ENCODE measurements at regions not wholly inside any gene's neighbourhood (a gene's known extent, or its start where the extent isn't known, plus 50 kb on each side); places are given as distances from the start of the nearest gene placed in this dataset.
"Not testable (repeated sequence)": the region's sequence is repeated elsewhere in the genome, so short reads cannot be mapped to it uniquely, and the experiment has no call there.

DNA sequence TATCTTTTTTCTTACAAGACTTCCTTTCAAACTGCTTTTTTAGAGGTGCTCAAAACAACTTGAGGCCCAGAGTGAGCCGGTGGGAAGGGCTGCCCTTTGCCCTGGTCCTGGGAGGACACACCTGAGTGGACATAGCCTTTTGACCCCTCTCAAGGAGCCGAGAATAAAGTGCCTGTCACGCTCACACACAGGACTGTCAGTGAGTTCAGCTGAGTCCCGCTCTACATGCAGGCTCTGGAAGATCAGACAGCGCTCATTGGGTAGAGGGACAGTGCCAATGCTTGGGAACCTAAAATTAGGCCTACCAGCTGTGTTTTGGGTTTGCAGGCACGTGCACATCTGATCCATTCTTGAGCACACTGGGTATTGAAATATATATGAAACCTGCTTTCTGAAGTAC is 387.8 kb downstream of the CD83 start:
- no peak for DNase-seq

DNA sequence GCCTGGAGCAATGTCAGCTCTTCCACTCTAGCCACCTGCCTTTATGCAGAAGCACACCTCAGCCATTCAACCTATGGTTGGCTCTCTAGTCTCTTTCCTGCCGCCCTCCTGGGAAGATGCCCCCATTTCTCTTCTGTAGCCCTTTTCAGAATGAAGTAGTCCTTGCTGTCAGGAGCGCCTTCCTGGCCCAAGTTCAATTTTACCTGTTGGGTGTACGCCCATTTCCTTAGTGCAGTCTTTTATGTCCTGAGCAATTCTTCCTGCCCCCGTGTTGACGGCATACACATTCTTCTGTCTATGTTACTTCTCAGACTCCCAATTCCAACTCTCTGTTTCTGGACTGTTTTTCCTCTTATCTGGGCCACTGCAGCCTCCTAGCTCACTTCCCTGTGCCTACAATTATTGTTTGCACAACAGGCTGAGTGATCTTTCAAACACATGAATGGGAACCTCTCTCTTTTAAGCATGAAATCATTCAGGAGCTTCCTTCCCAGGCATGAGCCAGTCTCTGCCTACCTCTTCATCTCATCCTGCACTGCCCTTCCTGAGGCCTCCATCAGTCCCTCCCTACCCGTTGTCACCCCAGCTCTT is 389.2 kb downstream of the CD83 start:
- DNase-seq, result peak in 2 of 6 experiments; percentile 19 to 41

DNA sequence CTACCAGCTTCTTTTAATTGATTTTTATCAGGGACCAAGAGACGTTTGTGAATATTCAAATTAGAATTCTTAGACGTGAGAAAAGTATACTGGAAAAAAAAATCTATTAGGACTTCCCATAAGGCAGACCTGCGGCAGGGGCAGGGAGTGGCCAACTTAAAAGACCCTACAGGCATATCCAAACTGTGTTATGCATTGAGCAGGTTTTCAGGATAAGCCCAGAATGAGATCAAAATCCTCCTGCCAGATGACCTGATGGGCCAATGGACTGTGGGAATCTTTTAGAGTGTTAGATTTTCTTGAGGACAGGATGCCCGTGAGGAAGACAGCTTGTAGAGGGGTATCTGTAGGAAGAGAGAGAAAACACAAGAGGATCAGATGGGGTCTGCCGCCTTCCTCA is 391.5 kb downstream of the CD83 start:
- DNase-seq, result no peak

DNA sequence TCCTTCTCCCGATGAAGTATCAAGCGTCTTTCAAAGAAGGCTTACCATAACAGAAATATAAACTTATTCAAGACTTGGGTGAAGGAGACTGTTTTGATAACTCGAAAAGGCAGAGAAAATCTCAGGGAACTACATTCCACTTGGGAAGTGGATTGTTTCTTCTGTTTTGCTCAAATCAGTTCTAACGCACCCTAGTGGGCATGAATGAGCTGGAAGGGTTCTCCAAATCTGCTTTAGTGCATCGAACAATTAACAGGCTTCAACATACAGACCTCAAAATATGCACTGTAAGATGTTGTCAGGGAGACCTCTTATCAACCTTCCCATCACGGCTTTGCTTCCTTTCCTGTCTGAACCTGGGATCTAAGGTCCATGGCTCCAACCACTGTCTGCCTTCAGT is 392.5 kb downstream of the CD83 start:
- no peak for DNase-seq

DNA sequence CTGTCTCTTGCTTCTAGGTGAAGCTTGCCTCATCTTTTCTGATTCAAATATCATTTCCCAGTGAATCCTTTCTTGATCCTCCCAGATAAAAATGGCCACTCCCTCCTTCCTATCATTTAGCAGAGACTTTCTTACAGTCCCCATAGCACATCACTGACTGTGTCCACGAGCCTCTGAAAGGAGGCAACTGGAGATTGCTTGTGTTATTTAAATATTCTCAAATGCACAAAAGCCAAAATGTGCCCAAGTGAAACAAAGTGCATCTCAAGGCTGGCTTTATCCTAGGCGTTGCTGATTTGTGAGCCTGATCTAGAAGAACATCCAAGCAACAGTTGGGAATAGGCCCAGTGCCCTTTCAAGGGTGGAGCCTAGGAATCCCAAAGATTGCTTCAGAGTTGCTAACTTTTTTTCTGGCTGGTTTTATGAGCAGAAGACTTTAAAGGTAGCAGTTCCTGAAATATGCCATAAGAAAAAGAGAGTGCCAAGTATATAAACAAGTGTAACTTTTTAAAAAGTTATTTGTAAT is 393.6 kb downstream of the CD83 start:
- no peak for DNase-seq

DNA sequence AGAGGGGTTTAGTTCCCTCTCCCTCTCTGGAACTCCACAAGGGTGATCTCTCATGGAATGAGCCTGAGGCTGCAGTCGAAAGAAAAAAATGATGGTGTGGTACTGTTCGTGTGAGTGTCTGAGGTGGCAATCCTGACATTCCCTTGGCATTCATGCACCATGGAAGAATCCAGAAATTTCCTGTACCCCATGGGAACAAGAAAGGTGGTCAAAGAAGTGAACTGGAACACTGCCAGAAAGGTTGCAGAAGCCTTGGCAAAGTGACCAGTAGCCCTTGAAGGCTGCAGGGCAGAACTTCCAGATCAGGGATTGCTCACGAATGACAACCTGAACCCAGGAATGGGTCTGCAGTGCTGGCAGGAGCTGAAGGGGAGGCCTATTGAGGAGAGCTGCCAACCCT is 394.7 kb downstream of the CD83 start:
- no peak for DNase-seq

DNA sequence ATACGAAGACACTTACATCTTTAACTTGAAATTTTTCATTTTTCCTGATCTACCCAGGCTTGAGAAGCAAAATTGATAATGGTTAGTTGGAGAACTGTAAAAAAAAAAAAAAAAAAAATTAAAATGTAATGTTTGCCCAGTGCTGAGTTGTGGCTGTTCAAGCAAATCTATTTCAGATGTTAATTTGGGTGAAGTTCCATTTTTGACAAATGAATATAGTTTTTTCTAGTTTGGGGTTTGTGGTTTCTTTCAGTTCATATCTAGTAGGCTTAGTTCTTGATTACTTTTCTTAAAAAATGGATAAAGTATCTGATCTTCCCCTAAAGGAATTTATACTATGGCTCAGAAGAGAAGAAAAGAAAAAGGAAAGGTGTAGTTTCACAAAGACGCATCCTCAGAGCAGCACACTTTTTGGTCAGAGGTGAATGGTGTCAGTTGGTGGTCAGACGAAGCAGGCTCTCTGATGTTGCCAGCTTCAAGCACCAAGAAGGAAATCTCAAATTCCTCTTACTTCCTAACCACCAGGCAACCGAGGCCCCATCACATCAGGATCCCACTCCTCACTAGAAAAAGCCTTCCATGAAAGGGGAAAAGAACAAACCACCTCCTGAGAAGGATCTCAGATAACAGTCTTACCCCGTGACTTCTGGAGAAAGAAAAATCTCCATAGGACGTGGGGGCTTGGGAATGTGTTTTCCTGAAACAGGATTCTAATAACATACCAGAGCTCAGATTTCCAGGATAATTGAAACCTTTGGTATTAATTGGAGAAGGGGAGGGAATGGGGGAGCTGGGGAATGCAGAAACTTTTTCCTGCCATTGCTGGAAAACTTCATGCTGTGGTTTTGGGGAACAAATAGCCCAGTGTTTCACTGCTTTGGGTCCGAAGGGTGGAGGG is 396.2 kb downstream of the CD83 start:
- DNase-seq, result no peak

DNA sequence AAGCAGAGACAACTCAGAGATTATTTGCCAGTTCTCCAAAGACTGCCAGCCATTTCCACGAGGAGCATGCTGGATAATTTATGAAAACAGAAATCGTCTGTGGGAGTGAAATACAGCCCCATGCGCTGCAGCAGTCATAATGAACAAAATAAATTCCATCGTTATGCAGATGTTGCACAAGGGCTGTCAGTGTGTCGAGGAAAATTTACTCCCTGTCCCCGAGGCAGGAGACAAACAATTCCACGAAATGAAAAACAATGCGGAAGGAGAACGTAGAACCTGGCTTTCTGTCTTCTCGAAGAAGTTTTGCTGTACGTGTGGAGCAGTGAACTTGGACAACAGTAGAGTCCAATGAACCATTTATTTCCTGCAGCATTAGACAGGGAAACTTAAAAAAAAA is 399.4 kb downstream of the CD83 start:
- DNase-seq, result no peak

DNA sequence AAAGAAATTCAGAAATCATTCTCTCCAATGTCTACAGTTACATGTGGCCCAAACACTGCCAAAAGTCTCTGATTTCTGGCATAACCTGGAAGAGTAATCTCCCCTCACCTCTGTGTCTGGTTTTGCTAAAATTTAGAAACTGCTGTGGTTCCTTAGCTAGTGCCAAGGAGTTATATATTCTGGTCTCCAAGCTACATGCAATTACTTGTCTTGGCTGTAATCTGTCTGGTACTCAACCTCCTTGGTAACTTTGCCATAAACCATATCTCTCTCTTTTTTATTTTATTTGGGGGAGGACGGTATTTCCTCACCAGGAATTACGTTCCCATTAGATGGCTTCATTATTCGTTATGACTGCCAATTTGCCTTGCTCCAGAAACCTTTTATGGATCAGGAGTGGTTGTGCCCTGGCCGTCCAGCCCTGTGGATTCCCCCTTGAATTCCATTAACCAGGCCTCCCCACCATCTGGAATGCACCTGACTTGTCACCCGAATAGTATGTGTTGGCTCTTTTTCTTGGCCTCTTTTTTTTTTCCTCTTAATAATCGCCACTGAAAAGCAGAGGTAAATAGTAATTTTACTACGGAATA is 400.0 kb downstream of the CD83 start:
- no peak for DNase-seq

DNA sequence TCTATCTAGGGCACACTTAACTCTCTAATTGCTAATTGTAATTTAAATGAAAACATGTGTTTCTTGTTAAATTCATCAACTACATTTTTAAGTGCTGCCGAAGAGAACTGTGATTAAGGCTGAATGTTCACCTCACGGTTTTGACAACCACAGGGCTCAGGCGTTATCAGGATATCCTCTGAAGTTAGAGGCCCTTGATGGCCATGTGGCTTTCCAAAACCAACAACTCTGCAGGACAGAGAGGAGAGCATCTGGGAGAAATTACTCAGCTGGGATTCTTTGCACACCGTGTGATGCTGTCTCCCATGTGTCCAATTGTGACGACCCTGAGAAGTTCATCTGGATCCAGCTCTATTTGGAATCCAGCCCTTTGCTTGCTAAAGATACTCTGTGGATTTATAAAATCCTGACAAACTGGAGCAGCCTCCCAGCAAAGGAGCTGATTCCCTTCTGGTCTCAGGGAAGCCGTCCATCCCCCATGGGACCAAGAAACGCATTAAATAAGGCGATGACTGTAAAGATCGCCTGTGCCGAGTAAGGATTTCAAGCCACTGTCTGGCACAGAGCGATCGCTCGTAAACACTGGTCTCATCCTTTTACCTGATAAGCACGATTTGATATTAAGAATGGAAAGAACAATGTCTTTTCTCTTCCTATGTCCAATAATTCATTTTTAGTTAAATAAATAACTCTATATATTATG is 401.1 kb downstream of the CD83 start:
- no peak for DNase-seq

DNA sequence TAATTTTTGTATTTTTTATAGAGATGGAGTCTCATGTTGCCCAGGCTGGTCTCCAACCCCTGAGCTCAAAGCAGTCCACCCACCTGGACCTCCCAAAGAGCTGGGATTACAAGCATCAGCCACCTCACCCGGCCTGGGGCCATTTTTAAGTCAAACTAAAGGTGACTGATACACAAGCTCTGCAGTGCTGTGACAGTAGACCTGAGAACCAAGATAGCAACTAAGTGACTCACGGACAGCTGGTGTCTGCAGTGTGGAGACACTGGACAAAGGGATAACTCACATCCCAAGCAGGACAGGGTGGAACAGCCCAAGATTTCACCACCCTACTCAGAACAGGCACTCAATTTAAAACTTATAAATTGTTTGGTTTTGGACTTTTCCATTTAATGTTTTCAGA is 402.5 kb downstream of the CD83 start:
- DNase-seq, result no peak

DNA sequence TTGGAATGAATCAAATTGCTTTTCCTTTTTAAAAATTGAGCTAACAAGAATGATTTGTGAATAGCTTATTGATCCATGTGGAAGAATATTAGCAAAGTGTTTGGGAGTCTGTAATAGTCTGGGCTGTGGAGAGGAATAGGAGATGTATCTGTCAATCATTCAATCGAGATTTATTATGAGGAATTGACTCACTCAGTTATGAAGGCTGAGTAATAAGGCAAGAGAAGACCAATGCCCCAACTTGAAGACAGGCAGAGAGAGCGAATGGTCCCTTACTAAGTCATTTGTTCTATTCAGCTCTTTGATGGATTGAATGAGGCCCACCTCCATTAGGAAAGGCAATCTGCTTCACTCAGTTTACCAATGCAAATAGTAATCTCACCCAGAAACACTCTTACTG is 403.0 kb downstream of the CD83 start:
- DNase-seq, result no peak

DNA sequence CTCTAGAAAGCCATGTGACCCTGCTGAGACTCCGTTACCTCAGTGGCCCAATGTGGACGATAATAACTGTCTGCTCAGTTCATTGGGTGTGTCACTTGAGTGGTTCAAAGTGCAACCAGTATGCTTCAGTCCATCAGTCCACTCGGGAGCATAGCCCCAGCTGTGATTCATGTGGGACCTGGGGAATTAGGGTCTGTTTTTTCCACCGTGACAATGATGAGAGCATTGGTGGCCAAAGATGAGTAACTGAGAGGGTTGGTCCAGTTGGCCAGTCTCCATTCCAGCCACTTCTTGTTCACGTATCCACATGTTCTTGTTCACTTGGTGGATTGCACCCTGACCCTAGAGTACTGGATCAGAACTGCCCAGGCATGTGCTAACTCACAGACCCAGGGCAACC is 403.6 kb downstream of the CD83 start:
- DNase-seq, result no peak

DNA sequence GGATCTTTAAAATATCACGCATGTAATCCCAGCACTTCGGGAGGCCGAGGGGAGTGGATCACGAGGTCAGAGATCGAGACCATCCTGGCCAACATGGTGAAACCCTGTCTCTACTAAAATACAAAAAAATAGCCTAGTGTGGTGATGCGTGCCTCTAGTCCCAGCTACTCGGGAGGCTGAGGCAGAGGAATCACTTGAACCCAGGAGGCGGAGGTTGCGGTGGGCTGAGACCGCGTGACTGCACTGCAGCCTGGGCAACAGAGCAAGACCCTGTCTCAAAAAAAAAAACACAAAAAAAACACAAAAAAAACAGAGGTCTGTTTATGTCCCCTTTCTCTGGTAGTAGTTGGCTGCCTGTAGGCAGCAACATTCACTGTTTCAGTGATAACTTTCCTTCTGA is 404.3 kb downstream of the CD83 start:
- DNase-seq, result not testable (repeated sequence)

DNA sequence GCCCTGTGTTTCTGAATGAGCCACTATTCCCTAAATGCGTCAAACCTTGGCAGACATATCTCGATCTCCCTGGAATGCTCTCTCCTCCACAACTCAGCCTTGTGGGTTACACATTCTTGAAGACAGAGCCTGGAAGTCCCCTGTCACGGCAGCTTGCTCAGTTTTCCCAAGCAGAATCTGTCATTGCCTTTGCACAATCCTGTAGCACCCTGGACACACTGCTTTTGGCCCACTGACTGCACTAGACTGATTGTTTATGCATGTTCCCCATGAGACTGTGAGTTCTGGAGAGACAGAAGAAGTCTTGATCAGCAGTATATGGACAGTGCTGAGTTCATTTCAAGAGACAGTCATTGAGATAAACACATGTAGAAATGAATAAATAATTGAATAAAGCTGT is 406.7 kb downstream of the CD83 start:
- no peak for DNase-seq

DNA sequence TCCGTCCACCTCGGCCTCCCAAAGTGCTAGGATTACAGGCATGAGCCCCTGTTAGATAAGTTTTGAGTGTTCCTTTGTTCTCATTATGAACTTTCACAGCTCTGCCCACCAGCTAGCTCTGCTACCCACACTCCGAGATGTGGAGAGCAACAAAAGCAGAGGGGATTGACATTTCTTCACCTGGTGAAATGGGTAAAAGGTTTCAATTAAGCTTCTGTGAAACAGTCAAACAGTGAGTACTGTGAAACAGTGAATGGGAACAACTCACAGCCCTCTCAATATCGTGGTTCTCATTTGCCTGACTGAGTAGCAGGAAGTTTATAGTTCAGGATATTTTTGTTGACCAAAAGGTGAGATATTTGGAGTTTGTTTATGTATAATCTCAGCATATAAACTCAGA is 412.8 kb downstream of the CD83 start:
- no peak for DNase-seq

DNA sequence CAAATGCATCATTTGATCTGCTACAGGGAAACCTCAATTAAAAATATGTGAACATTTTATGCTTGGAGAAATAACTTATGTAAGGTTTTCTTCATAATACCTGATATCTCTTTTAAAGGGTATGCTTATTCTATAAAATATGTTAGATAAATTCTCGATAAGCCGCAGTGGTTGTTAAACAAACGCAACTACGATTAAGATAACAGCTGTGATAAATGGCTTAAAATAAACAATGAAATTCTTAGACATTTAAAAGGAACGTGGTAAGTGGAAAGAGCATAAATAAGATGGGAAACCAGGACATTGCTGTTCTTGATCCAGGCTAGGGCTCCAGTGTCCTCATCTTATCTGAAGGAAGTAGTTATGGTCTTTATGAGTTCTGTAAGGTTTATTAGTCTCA is 415.9 kb downstream of the CD83 start:
- no peak for DNase-seq

DNA sequence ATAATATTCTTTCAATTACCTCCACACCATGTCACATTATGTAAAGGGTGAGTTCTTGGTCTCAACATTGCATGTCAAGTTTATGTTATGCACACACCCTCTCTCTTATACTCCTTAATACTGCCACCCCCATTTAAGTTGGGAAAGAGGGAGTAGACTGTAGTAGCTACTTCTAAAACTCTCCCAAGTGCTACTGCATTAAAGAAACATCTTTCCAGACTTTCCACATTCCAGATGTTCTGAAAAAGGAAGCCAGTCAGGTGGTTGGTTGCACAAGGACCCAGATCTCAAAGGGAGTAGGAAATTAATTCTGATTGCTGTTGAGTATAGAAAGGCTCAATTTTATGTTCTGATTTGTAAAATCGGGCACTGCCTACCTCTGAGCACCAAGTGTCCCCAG is 419.5 kb downstream of the CD83 start:
- no peak for DNase-seq

DNA sequence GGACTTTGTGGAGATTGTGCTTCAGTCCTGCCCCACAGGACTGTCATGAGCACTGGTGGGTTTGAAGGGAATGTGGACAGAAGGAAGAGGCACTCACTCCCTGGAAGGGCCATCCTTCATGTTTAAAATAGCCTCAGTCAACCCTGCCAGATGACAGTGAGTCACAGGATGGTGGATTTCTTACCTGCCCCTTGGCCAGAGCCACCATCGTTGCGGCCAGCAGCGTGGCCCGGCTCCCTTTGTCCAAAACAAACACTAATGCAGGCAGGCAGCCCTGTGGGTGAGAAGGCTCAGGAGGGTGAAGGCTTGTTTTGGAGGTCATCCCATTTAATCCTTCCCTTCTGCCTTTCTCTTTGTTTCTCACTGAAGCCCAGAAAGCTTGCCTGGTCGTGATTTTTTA is 422.7 kb downstream of the CD83 start:
- no peak for DNase-seq

DNA sequence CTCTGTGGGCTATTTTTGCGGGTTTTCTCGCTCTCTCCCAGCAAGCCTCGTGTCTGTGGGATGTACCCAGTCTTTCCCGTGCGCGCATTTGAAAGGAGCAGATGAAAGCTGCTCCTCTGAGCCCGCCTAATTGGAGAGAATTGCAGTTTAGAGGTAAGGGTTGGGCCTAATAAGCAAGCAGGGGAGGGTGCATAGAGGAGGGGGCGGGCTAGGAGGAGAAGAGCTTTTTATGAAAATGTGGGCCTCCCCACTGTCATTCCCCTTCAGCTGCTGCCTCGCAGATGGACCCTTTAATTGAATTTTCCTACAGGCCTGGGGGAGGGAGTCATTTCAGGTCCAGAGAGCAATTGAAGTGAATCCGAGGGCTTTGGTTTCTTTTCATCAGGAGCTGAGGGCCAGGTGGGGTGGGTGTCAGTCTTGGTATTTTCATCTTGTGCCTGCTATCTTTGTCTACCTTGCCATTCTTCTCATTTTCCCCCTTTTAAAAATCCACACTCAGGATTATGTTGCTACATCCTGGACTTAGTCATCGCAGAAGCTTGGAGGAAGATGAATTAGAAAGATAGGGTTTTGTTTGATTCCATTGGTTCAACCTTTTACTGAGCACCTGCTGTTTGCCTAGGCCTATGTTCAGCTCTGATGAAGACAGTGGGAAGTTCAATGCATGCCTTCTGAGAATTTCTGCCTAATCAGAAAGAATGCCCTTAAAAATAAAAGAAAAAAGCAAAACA is 423.4 kb downstream of the CD83 start:
- DNase-seq, result no peak

DNA sequence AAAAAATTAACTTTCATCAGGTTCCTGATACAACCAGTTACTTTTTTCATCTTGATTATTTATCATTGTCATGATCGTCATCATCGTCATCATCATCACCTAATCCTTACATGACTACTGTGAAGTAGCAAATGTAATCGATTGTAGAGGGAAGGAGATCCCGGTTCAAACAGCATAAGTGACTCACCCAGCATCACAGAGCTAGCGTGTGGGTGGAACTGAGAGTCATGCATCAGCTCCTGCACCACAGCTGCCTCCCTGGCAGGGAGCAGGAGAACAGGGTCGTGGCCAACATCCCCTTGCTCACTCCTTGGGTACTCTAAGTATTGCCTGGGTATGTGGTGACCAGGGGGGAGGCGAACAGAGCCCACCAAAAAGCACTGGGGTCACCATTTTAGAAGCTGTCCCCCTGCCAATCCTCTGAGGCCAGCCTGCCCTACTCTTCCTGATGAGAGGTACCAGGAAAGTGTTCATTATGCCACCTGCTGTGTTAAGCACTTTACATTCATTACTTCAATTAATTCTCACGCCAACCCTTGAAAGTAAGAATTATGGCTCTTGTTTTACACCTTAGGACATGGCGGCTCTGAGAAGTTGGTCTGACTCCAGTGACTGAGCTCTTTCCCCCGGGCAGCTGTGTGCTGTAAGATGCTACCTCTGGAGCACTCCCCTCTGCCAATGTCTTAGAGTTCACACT is 425.2 kb downstream of the CD83 start:
- DNase-seq, result peak in 2 of 6 experiments; percentile 3 to 8

DNA sequence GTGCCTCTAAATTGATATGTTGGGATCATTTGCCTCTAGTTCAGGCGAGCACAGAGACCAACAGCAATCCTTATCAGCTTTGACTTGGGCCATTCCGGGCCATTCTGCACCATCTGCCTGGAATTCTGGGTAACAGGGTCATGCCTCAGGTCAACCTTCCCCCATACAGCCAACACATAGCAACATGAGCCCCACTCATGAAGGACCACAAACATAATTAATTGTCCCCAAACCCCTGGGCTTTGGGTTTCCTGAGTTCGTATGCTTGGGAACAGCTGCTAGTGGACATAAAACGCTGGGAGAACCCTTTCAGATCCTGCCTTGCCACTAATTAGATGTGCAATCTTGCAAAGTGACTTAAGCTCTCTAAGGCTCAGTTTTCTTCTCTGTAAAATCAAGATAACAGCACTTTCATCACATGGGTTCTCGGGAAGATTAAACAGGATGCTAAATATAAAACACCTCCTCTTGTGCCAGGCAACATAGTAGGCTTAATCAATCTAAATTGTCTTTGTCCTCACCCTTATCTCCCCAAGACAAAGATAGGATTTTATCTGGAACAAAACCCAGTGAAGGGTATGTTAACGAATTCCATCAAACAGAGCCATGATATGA is 426.5 kb downstream of the CD83 start:
- DNase-seq, result no peak

Data from stimulated activated naive CD4-positive, alpha-beta T cell (primary cell).